ENCODE measurements at regions not wholly inside any gene's neighbourhood (a gene's known extent, or its start where the extent isn't known, plus 50 kb on each side); places are given as distances from the start of the nearest gene placed in this dataset.

- H4K20me1 ChIP-seq (ENCODE audit: insufficient read depth, low read length), result no peaks in the 10 kb centered on the region
- no peak for TF ChIP-seq EZH2phosphoT487 (IDR thresholded peaks at IDR 0.05; ENCODE audit: borderline replicate concordance, low read depth, low read length)
- no peak for TF ChIP-seq CTCF (conservative IDR thresholded peaks at IDR 0.05; ENCODE audit: low read length)
- BruUV-seq (replicated peaks), result no TSS peak
Measured at GRCh38 chr18:65124633-65125032, 626.2 kb upstream of the CDH7 start.

GRCh38 chr18:65103864-65104263 lies 646.9 kb upstream of the CDH7 start:
- Histone ChIP-seq H3K27ac (ENCODE audit: low read depth, low read length, poor library complexity, severe bottlenecking) (no peak overlapping the region), H3K4me2 (ENCODE audit: low read length) (no peak overlapping the region), H3K79me2 (ENCODE audit: insufficient read depth, low read depth, low read length) (no peaks in the 10 kb centered on the region), H3K9me3 (ENCODE audit: low read length) (no peaks in the 10 kb centered on the region), H3K9me2 (ENCODE audit: insufficient read depth, low read length) (no peaks in the 10 kb centered on the region), H3K4me3 (ENCODE audit: low read depth, low read length, poor library complexity, severe bottlenecking) (no peak overlapping the region), H3K36me3 (ENCODE audit: insufficient read depth, low read length) (no peaks in the 10 kb centered on the region), H2AFZ (ENCODE audit: low read length) (no peak overlapping the region), H3K4me1 (ENCODE audit: insufficient read depth, low read length, poor library complexity, severe bottlenecking) (no peaks in the 10 kb centered on the region), H4K20me1 (ENCODE audit: insufficient read depth, low read length) (no peaks in the 10 kb centered on the region)
- DNase-seq (ENCODE audit: low spot score), result no peak
- intact Hi-C loops (cut with micrococcal nuclease; ENCODE audit: unreplicated experiment), result no loop called here
- ChIA-PET CTCF (ENCODE audit: unreplicated experiment) (no interaction called here), POLR2A (interaction anchor here (1.1 kb wide), 1 partner anchor 14 kb away, joined by 4 read pairs; no protein-coding TSS in a partner anchor)
- no peak for TF ChIP-seq CTCF (conservative IDR thresholded peaks at IDR 0.05; ENCODE audit: low read length)
- no peak for TF ChIP-seq EZH2phosphoT487 (IDR thresholded peaks at IDR 0.05; ENCODE audit: borderline replicate concordance, low read depth, low read length)
- no TSS peak for BruUV-seq (replicated peaks)

More at GRCh38 chr18:65124633-65125032, 626.2 kb upstream of the CDH7 start:
- Histone ChIP-seq H3K4me1 (ENCODE audit: insufficient read depth, low read length, poor library complexity, severe bottlenecking) (no peaks in the 10 kb centered on the region), H3K79me2 (ENCODE audit: insufficient read depth, low read depth, low read length) (no peaks in the 10 kb centered on the region), H3K4me2 (ENCODE audit: low read length) (no peak overlapping the region), H3K36me3 (ENCODE audit: insufficient read depth, low read length) (no peaks in the 10 kb centered on the region), H3K27ac (ENCODE audit: low read depth, low read length, poor library complexity, severe bottlenecking) (no peak overlapping the region), H2AFZ (ENCODE audit: low read length) (no peak overlapping the region), H3K4me3 (ENCODE audit: low read depth, low read length, poor library complexity, severe bottlenecking) (no peak overlapping the region), H3K9me3 (ENCODE audit: low read length) (no peaks in the 10 kb centered on the region), H3K9me2 (ENCODE audit: insufficient read depth, low read length) (no peaks in the 10 kb centered on the region)
- POLR2A ChIA-PET, result no interaction called here
- DNase-seq (ENCODE audit: low spot score), result no peak
- intact Hi-C loops (cut with micrococcal nuclease; ENCODE audit: unreplicated experiment), result no loop called here
- CTCF ChIA-PET (ENCODE audit: unreplicated experiment), result no interaction called here

GRCh38 chr18:65093346-65093745 lies 657.5 kb upstream of the CDH7 start:
- no peak overlapping the region for H2AFZ ChIP-seq (ENCODE audit: low read length)
- H3K9me3 ChIP-seq (ENCODE audit: low read length), result no peaks in the 10 kb centered on the region
- H3K79me2 ChIP-seq (ENCODE audit: insufficient read depth, low read depth, low read length), result no peaks in the 10 kb centered on the region
- H3K4me2 ChIP-seq (ENCODE audit: low read length), result no peak overlapping the region
- no peaks in the 10 kb centered on the region for H3K4me1 ChIP-seq (ENCODE audit: insufficient read depth, low read length, poor library complexity, severe bottlenecking)
- no peak overlapping the region for H3K27ac ChIP-seq (ENCODE audit: low read depth, low read length, poor library complexity, severe bottlenecking)
- ChIA-PET POLR2A (no interaction called here), CTCF (ENCODE audit: unreplicated experiment) (no interaction called here)
- no peaks in the 10 kb centered on the region for H3K9me2 ChIP-seq (ENCODE audit: insufficient read depth, low read length)
- BruUV-seq (replicated peaks), result no TSS peak
- no peak for TF ChIP-seq EZH2phosphoT487 (IDR thresholded peaks at IDR 0.05; ENCODE audit: borderline replicate concordance, low read depth, low read length)
- H3K36me3 ChIP-seq (ENCODE audit: insufficient read depth, low read length), result no peaks in the 10 kb centered on the region
- intact Hi-C loops (cut with micrococcal nuclease; ENCODE audit: unreplicated experiment), result no loop called here
- no peak overlapping the region for H3K4me3 ChIP-seq (ENCODE audit: low read depth, low read length, poor library complexity, severe bottlenecking)
- no peak for DNase-seq (ENCODE audit: low spot score)
- H4K20me1 ChIP-seq (ENCODE audit: insufficient read depth, low read length), result no peaks in the 10 kb centered on the region
